Omental fat pad (tissue), 3 donors: ENCODE measurements at regions not wholly inside any gene's neighbourhood (a gene's known extent, or its start where the extent isn't known, plus 50 kb on each side); places are given as distances from the start of the nearest gene placed in this dataset.

ENCODE experiments used
- ATAC-seq: fragments of 150-250 bp; one replicate; pipeline ENCODE4 v1.9.1; 2016; ENCODE audit warnings: mild to moderate bottlenecking, moderate library complexity; ENCODE audit not compliant: low FRiP score
- DNase-seq: peaks from one replicate; pipeline ENCODE4 v3.0.0-alpha.2; 2019; ENCODE audit warnings: low spot score
- CTCF ChIP-seq, 3 donors: fragments of 450-650 bp; IDR thresholded peaks; one replicate each; pipeline ENCODE4 v1.5.1; 2016 to 2017; ENCODE audit warnings: antibody characterized with exemption in 3 of 3, mild to moderate bottlenecking in 3 of 3, moderate library complexity in 2 of 3

DNA sequence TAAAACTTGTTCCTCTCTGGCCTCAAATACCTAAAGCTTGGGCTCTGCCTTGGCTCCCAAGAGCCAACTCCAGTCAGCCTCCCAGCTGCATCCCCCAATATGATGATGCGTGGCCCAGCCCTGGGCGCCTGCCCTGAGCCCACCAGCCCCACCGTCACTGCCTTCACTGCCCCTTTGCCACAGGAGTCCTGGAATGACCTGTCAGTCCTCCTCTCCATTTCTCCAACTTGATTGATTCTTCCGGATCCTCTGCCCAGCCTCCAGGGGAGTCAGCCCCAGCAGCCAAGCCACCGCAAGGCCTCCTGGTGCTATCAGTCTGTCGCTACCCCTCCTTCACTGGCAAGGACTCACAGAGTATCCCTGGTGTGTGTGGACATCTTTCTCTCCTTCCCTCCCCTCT is 96.7 kb upstream of the PMEPA1 start:
- no peak for ATAC-seq
- TF ChIP-seq CTCF (IDR thresholded peaks at IDR 0.05), result no peak
- no peak for DNase-seq

DNA sequence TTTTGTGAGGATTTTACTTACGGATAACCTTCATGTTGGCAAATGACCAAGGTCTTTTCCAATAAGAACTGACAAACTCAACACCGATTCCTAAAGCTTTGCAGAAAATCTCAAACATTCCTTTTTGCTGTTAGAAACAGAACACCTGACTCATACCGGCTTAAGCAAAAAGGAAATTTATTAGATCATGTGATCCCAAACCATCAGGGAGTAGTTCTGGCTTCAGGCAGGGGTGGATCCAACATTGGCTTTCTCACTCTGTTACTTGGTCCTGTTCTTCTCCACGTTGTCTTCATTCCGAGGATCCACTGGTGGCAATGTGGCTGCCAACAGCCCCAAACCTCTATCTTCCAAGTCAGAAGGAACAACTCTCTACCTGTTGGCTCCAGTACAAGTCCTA is 95.9 kb upstream of the PMEPA1 start:
- TF ChIP-seq CTCF (IDR thresholded peaks at IDR 0.05), result no peak
- ATAC-seq (no peak), DNase-seq (no peak)

DNA sequence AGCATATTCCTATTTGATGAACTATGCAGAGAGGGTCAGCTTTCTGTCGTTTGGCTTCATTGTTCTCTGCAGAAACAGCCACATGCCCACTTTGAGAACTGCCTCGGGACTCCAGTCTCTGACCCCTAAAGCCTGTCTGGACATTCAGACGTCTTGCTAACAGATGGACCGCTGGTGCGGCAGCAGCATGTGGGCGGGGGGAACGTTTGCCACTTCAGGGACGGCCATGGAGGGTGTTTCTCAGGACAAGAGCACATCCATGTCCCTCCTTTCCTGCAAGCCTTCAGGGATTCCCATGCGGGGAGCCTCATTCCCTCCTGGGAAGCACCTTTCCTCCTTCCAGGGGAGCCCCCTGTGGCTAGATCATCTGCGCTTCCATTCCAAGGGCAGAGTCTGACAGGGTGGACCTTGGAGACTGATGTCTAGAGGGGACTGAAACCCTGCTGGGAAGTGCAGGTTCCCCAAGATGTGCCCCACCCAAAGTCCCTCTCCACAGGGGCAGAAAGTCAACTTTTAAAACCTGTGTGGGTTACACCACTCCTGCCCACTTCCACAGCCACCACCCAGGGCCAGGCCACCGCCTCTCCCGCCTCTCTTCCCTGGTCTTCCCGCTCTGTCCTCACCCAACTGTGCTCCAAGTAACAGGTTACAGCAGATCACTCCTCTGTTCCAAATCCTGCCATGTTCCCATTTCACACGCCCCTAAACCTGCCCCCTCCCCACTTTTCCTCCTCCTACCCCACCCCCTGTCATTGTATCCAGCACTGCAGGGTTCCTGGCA is 94.8 kb upstream of the PMEPA1 start:
- no peak for ATAC-seq
- no peak for TF ChIP-seq CTCF (IDR thresholded peaks at IDR 0.05)
- no peak for DNase-seq

GRCh38 chr20:57803508-57804005 is 93.7 kb upstream of the PMEPA1 start:
- ATAC-seq (no peak), DNase-seq (no peak)
- TF ChIP-seq CTCF (IDR thresholded peaks at IDR 0.05), result no peak

- TF ChIP-seq CTCF (IDR thresholded peaks at IDR 0.05), result no peak
- no peak for ATAC-seq
- DNase-seq, result no peak
These were observed 93.1 kb upstream of the PMEPA1 start for GRCh38 chr20:57802765-57803507.

GRCh38 chr20:57801581-57801980 is 91.8 kb upstream of the PMEPA1 start:
- no peak for TF ChIP-seq CTCF (IDR thresholded peaks at IDR 0.05)
- DNase-seq (no peak), ATAC-seq (no peak)
